Endothelial cell of umbilical vein (primary cell): ENCODE measurements at regions not wholly inside any gene's neighbourhood (a gene's known extent, or its start where the extent isn't known, plus 50 kb on each side); places are given as distances from the start of the nearest gene placed in this dataset.

Source experiments
- BruUV-seq: library from RNA; stranded (reverse); fragments of 400-500 nt; replicated peaks from 2 replicates; lab custom pipeline; 2021; lab: Mats Ljungman, UMichigan
- CTCF ChIA-PET: fragments of 300-600, 350-600 bp; sonication (Branson Sonifier 250); formaldehyde crosslinking; loops from one replicate; lab custom pipeline; 2021; ENCODE audit warnings: antibody characterized with exemption, inconsistent platforms; lab: Charles Lee
- POLR2A ChIA-PET: fragments of 300-600, 350-600 bp; sonication (Branson Sonifier 250); formaldehyde crosslinking; loops from one replicate; lab custom pipeline; 2021; ENCODE audit warnings: antibody characterized with exemption, inconsistent platforms; lab: Charles Lee
- DNase-seq: peaks from one replicate; pipeline ENCODE4 v3.0.0-alpha.2; 2011; ENCODE audit warnings: low read depth, low spot score
- FAIRE-seq: peaks from 2 replicates; lab custom pipeline; 2011; peaks lifted over from hg19 to GRCh38; lab: Jason Lieb, UNC
- H2AFZ ChIP-seq: 2 replicates; pipeline ENCODE4 v1.6.0; 2012; ENCODE audit warnings: low read depth, low read length, control low read depth, inconsistent platforms
- H3K27ac ChIP-seq: 2 replicates; pipeline ENCODE4 v1.5.1; 2011; ENCODE audit warnings: low read depth, mild to moderate bottlenecking, control low read depth, low read length, moderate library complexity; ENCODE audit not compliant: insufficient read depth
- H3K27me3 ChIP-seq, 2 experiments: 2 replicates each; pipeline versions ENCODE4 v1.6.0 to v1.6.1; 2011; ENCODE audit warnings: low read length in 2 of 2, mixed read lengths in 1 of 2; ENCODE audit not compliant: control insufficient read depth in 2 of 2, insufficient read depth in 2 of 2
- H3K36me3 ChIP-seq, 2 experiments: 2 replicates in 1 of 2; 3 replicates in 1 of 2; pipeline ENCODE4 v1.5.1; 2011; ENCODE audit warnings: low read length in 2 of 2, mild to moderate bottlenecking in 1 of 2, moderate library complexity in 1 of 2; ENCODE audit not compliant: control insufficient read depth in 2 of 2, insufficient read depth in 2 of 2; ENCODE audit errors: extremely low read depth in 1 of 2
- H3K4me1 ChIP-seq: 3 replicates; pipeline ENCODE4 v1.5.1; 2011; ENCODE audit warnings: mild to moderate bottlenecking, low read length; ENCODE audit not compliant: control insufficient read depth, insufficient read depth; ENCODE audit errors: extremely low read depth
- H3K4me2 ChIP-seq: 2 replicates; pipeline ENCODE4 v1.6.1; 2011; ENCODE audit warnings: low read length, control low read depth, mixed read lengths; ENCODE audit not compliant: insufficient read depth
- H3K4me3 ChIP-seq, 3 experiments: fragments of 200-600 bp in 1 of 3; sonication (generic), shearing (Covaris generic) in 1 of 3; replicated peaks in 1 of 3; 2 replicates each; pipeline ENCODE4 v1.5.1; 2011 to 2016; ENCODE audit warnings: control low read depth in 3 of 3, low read length in 3 of 3, mild to moderate bottlenecking in 2 of 3, inconsistent platforms in 1 of 3, low read depth in 1 of 3, moderate library complexity in 1 of 3; ENCODE audit not compliant: insufficient read depth in 1 of 3
- H3K79me2 ChIP-seq: 2 replicates; pipeline ENCODE4 v1.6.0; 2012; ENCODE audit warnings: low read length, inconsistent platforms; ENCODE audit not compliant: control insufficient read depth, insufficient read depth
- H3K9ac ChIP-seq: replicated peaks from 2 replicates; pipeline ENCODE3; 2011; ENCODE audit warnings: low read length, control low read depth; ENCODE audit not compliant: insufficient read depth; ENCODE audit errors: extremely low read depth
- H3K9me1 ChIP-seq: replicated peaks from 3 replicates; pipeline ENCODE4 v1.6.0; 2011; ENCODE audit warnings: mild to moderate bottlenecking, low read length; ENCODE audit not compliant: control insufficient read depth, insufficient read depth; ENCODE audit errors: extremely low read depth
- H3K9me3 ChIP-seq: replicated peaks from 2 replicates; pipeline ENCODE4 v1.5.1; 2012; ENCODE audit warnings: low read length, inconsistent platforms; ENCODE audit not compliant: control insufficient read depth, insufficient read depth
- H4K20me1 ChIP-seq: replicated peaks from 2 replicates; pipeline ENCODE3; 2011; ENCODE audit warnings: mild to moderate bottlenecking, low read length; ENCODE audit not compliant: control insufficient read depth, insufficient read depth; ENCODE audit errors: extremely low read depth
- CTCF ChIP-seq, 2 donors: IDR thresholded peaks; 1 replicate in 1 of 2; 2 replicates in 1 of 2; pipeline ENCODE4 v1.5.1; 2011; ENCODE audit warnings: low read length in 2 of 2, mild to moderate bottlenecking in 2 of 2, moderate library complexity in 2 of 2, control low read depth in 1 of 2, inconsistent platforms in 1 of 2, low read depth in 1 of 2; ENCODE audit not compliant: insufficient read depth in 1 of 2; ENCODE audit errors: extremely low read depth in 1 of 2
- EZH2 ChIP-seq: IDR thresholded peaks from 2 replicates; pipeline ENCODE4 v1.6.1; 2012; ENCODE audit warnings: borderline replicate concordance, low read depth, mild to moderate bottlenecking, moderate library complexity, low read length, inconsistent platforms; ENCODE audit not compliant: severe bottlenecking
- FOS ChIP-seq: IDR thresholded peaks from 2 replicates; pipeline ENCODE4 v1.6.1; 2011; ENCODE audit warnings: mild to moderate bottlenecking, low read length, moderate library complexity, borderline replicate concordance; ENCODE audit not compliant: insufficient read depth
- GATA2 ChIP-seq: IDR thresholded peaks from 2 replicates; pipeline ENCODE4 v1.7.0; 2011; ENCODE audit warnings: low read depth, mild to moderate bottlenecking, moderate library complexity, mixed read lengths, low read length; ENCODE audit not compliant: insufficient read length, insufficient read depth
- JUN ChIP-seq: IDR thresholded peaks from 2 replicates; pipeline ENCODE4 v1.6.1; 2011; ENCODE audit warnings: borderline replicate concordance, low read depth; ENCODE audit not compliant: insufficient read length, insufficient read depth
- MAX ChIP-seq: IDR thresholded peaks from 2 replicates; pipeline ENCODE4 v1.6.1; 2011; ENCODE audit not compliant: insufficient read depth, insufficient read length
- MYC ChIP-seq: IDR thresholded peaks from one replicate; pipeline ENCODE4 v1.6.1; 2011; ENCODE audit warnings: mild to moderate bottlenecking, low read depth, low read length
- POLR2A ChIP-seq: IDR thresholded peaks from 2 replicates; pipeline ENCODE4 v1.6.1; 2012; ENCODE audit warnings: low read depth, mild to moderate bottlenecking, control low read depth, low read length
- POLR2AphosphoS5 ChIP-seq: IDR thresholded peaks from 2 replicates; pipeline ENCODE4 v1.6.1; 2012; ENCODE audit warnings: low read depth, mild to moderate bottlenecking, control low read depth, low read length, moderate library complexity; ENCODE audit not compliant: insufficient read depth
- dilution Hi-C: fragments of 300-500 bp; cut with MboI; formaldehyde crosslinking; loops from one replicate; pipeline ENCODE4 v1.15.0; 2019; ENCODE audit warnings: low sequenced_read_pairs; ENCODE audit not compliant: extremely low pct_ligation_motif_present
- intact Hi-C: fragments of 100-400 bp; cut with micrococcal nuclease; formaldehyde crosslinking; loops from one replicate; pipeline ENCODE4 v1.10.0; 2022

- DNase-seq (no peak), FAIRE-seq (no peak)
- intact Hi-C loops (no loop called here), dilution Hi-C loops (no loop called here)
- ChIA-PET CTCF (no interaction called here), POLR2A (no interaction called here)
- no peaks in the 10 kb centered on the region for H4K20me1 ChIP-seq
- no peak overlapping the region for H2AFZ ChIP-seq
- H3K4me2 ChIP-seq = no peak overlapping the region
- TF ChIP-seq EZH2 = no peak
- no peak for TF ChIP-seq MAX
- no peak for TF ChIP-seq GATA2
- TF ChIP-seq JUN = no peak
- no peak for TF ChIP-seq POLR2A
- no peak for TF ChIP-seq CTCF (IDR thresholded peaks at IDR 0.05; ENCODE audit: extremely low read depth in 1 of 2, insufficient read depth in 1 of 2, low read depth in 1 of 2, low read length in 2 of 2)
- no peak for TF ChIP-seq MYC
- no peak for TF ChIP-seq FOS
- no peak for TF ChIP-seq POLR2AphosphoS5
- no peak overlapping the region for H3K9ac ChIP-seq
- H3K9me1 ChIP-seq = no peaks in the 10 kb centered on the region
- no peak overlapping the region for H3K4me3 ChIP-seq
- H3K9me3 ChIP-seq = no peaks in the 10 kb centered on the region
- no peaks in the 10 kb centered on the region for H3K79me2 ChIP-seq
- BruUV-seq = no TSS peak
- H3K36me3 ChIP-seq = no peaks in the 10 kb centered on the region
- H3K27me3 ChIP-seq = no peaks in the 10 kb centered on the region
- no peaks in the 10 kb centered on the region for H3K4me1 ChIP-seq
- H3K27ac ChIP-seq = no peak overlapping the region
These were observed 435.0 kb downstream of the MAGEE1 start for GRCh38 chrX:76862509-76862908.
